ENCODE measurements at regions not wholly inside any gene's neighbourhood (a gene's known extent, or its start where the extent isn't known, plus 50 kb on each side); places are given as distances from the start of the nearest gene placed in this dataset.

- H3K9me3 Mint-ChIP-seq, result no peaks in the 10 kb centered on the region; the same call in 2 of the 3 replicates
- H3K27ac Mint-ChIP-seq, result no peak overlapping the region
- Histone ChIP-seq H3F3A (replicated peaks; ENCODE audit: low read depth) (no peaks in the 10 kb centered on the region), H3K27ac (ENCODE audit: low read depth) (no peak overlapping the region), H3K4me3 (no peak overlapping the region), H3K79me2 (replicated peaks; ENCODE audit: insufficient read depth) (no peaks in the 10 kb centered on the region), H3K4me2 (no peak overlapping the region), H3K9me2 (ENCODE audit: insufficient read depth) (no peaks in the 10 kb centered on the region), H2AFZ (no peak overlapping the region), H3K27me3 (ENCODE audit: insufficient read depth) (no peaks in the 10 kb centered on the region), H3K36me3 (ENCODE audit: insufficient read depth) (no peaks in the 10 kb centered on the region), H3K4me1 (ENCODE audit: insufficient read depth) (no peaks in the 10 kb centered on the region), H4K20me1 (replicated peaks; ENCODE audit: insufficient read depth) (no peaks in the 10 kb centered on the region)
- no peak overlapping the region for H3K4me3 Mint-ChIP-seq
- no peaks in the 10 kb centered on the region for H3K27me3 Mint-ChIP-seq (ENCODE audit: insufficient read depth, low read depth, poor library complexity)
- H3K36me3 Mint-ChIP-seq (ENCODE audit: low read depth), result no peaks in the 10 kb centered on the region
- ATAC-seq, result no peak
- no peak for TF ChIP-seq JUNB (IDR thresholded peaks at IDR 0.05; ENCODE audit: unreplicated experiment)
- no peak for TF ChIP-seq CREB1 (CRISPR knock-in tag; IDR thresholded peaks at IDR 0.05; ENCODE audit: low read depth)
- no peak for TF ChIP-seq STAT1 (IDR thresholded peaks at IDR 0.05; ENCODE audit: unreplicated experiment)
- no peak for DNase-seq (ENCODE audit: low spot score)
- H3K4me1 Mint-ChIP-seq, result no peaks in the 10 kb centered on the region
These were observed 75.9 kb upstream of the CBLB start for GRCh38 chr3:105944721-105945120.

GRCh38 chr3:105948101-105948500 lies 79.3 kb upstream of the CBLB start:
- no peak for ATAC-seq
- no peak overlapping the region for H2AFZ ChIP-seq

More at GRCh38 chr3:105948101-105948500, 79.3 kb upstream of the CBLB start:
- no peak for TF ChIP-seq REST (IDR thresholded peaks at IDR 0.05; ENCODE audit: unreplicated experiment)
- TF ChIP-seq ETS1 (IDR thresholded peaks at IDR 0.05), result no peak
- Mint-ChIP-seq H3K27ac (no peak overlapping the region), H3K4me3 (no peak overlapping the region), H3K4me1 (no peaks in the 10 kb centered on the region), H3K9me3 (no peaks in the 10 kb centered on the region), H3K27me3 (ENCODE audit: insufficient read depth, low read depth, poor library complexity) (no peaks in the 10 kb centered on the region), H3K36me3 (ENCODE audit: low read depth) (no peaks in the 10 kb centered on the region)
- no peak for DNase-seq (ENCODE audit: low spot score)
- H3K9me2 ChIP-seq (ENCODE audit: insufficient read depth), result no peaks in the 10 kb centered on the region
- no peak overlapping the region for H3K4me3 ChIP-seq
- H3K4me2 ChIP-seq, result no peak overlapping the region
- H3F3A ChIP-seq (replicated peaks; ENCODE audit: low read depth), result no peaks in the 10 kb centered on the region
- H3K36me3 ChIP-seq (ENCODE audit: insufficient read depth), result no peaks in the 10 kb centered on the region
- no peaks in the 10 kb centered on the region for H3K27me3 ChIP-seq (ENCODE audit: insufficient read depth)
- no peaks in the 10 kb centered on the region for H4K20me1 ChIP-seq (replicated peaks; ENCODE audit: insufficient read depth)
- H3K79me2 ChIP-seq (replicated peaks; ENCODE audit: insufficient read depth), result no peaks in the 10 kb centered on the region
- H3K4me1 ChIP-seq (ENCODE audit: insufficient read depth), result no peaks in the 10 kb centered on the region
- no peak overlapping the region for H3K27ac ChIP-seq (ENCODE audit: low read depth)

Measured in GM23338 (cell line).